ENCODE measurements at regions not wholly inside any gene's neighbourhood (a gene's known extent, or its start where the extent isn't known, plus 50 kb on each side); places are given as distances from the start of the nearest gene placed in this dataset.

DNA sequence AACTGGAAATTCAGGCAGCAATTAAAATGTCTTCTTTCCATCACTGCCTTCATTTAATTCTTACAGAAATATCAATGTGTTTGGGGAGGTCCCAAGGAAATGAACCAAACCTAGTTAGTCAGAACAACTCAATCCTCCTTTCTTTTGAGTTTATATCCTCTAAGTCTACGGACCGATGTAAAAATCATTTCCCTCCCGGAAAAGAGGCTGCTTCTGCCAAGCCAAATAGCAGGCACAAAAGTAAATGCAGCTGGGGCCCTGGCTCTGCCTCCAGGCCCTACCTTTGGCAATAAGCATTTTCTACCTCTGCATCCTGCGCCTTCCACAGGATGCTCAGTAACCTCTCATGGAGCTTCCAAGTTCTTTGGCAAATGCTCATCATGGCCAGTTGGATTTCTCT is 122.5 kb upstream of the COL8A1 start:
- TF ChIP-seq, protein P1, sequence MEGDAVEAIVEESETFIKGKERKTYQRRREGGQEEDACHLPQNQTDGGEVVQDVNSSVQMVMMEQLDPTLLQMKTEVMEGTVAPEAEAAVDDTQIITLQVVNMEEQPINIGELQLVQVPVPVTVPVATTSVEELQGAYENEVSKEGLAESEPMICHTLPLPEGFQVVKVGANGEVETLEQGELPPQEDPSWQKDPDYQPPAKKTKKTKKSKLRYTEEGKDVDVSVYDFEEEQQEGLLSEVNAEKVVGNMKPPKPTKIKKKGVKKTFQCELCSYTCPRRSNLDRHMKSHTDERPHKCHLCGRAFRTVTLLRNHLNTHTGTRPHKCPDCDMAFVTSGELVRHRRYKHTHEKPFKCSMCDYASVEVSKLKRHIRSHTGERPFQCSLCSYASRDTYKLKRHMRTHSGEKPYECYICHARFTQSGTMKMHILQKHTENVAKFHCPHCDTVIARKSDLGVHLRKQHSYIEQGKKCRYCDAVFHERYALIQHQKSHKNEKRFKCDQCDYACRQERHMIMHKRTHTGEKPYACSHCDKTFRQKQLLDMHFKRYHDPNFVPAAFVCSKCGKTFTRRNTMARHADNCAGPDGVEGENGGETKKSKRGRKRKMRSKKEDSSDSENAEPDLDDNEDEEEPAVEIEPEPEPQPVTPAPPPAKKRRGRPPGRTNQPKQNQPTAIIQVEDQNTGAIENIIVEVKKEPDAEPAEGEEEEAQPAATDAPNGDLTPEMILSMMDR (IDR thresholded peaks at IDR 0.05; ENCODE audit: borderline replicate concordance, extremely low read depth, insufficient read depth) = no peak
- H3K4me1 ChIP-seq (ENCODE audit: control insufficient read depth in 2 of 3, insufficient read depth in 2 of 3, low read depth in 1 of 3, low read length in 3 of 3) = no peaks in the 10 kb centered on the region
- H3K9ac ChIP-seq (ENCODE audit: low read length in 3 of 3) = no peak overlapping the region
- no peaks in the 10 kb centered on the region for H3K36me3 ChIP-seq (ENCODE audit: control insufficient read depth in 2 of 3, insufficient read depth in 3 of 3, low read length in 3 of 3)
- FAIRE-seq = no peak
- H3K27ac ChIP-seq (ENCODE audit: low read depth in 2 of 2, low read length in 2 of 2) = no peak overlapping the region
- no peaks in the 10 kb centered on the region for H3K27me3 ChIP-seq (ENCODE audit: control insufficient read depth, insufficient read depth, low read length)
- no peak for DNase-seq
- H3K4me3 ChIP-seq (ENCODE audit: low read length in 3 of 3) = no peak overlapping the region
- H3K9me3 ChIP-seq (ENCODE audit: control insufficient read depth in 2 of 3, insufficient read depth in 1 of 3, low read length in 3 of 3) = no peaks in the 10 kb centered on the region
- intact Hi-C loops (cut with DNase I) = no loop called here

DNA sequence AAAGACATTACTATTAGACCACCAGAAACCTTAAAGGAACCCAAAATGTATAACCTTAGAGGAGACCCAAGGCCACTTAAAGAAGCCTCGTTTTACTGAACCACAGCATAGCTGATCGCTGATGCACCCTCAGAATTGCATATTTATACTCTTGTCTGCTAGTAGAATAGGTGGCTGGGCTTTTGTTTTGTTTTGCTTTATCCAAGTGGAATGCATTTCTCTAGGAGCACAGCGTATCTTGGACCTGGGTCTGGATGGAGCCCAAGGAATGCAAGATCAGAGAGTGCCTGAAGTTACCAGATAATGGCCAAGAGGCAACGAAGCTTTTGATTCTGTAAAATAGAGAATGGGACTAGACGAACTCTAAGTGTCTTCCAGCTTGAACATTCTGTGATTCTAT is 129.2 kb upstream of the COL8A1 start:
- no peak for FAIRE-seq
- no peak overlapping the region for H3K9ac ChIP-seq (ENCODE audit: low read length in 3 of 3)
- DNase-seq = no peak

DNA sequence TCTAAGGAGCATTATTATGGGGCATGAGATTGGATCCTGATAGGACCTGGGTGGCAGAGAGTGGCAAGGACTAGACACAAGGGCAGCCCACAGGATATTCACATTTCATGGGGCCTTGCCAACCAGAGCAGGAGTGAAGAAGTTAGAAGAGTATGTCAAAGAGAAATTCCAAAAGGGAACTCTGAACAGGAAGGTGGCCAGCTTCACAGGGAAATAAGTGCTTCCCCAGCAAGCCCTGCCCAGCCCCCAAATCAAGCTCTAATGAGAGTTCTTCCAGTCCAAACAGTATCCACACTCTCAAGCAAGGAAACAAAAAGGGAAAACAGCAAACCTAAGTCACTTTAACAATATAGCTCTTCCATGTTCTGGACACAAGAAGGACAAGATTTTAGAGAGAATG is 130.2 kb upstream of the COL8A1 start:
- no peak overlapping the region for H3K27ac ChIP-seq (ENCODE audit: low read depth in 2 of 2, low read length in 2 of 2)
- no peak for FAIRE-seq
- TF ChIP-seq, protein P1 (IDR thresholded peaks at IDR 0.05; ENCODE audit: borderline replicate concordance, extremely low read depth, insufficient read depth) = no peak
- DNase-seq = no peak
- H3K27me3 ChIP-seq (ENCODE audit: control insufficient read depth, insufficient read depth, low read length) = no peaks in the 10 kb centered on the region
- H3K36me3 ChIP-seq (ENCODE audit: control insufficient read depth in 2 of 3, insufficient read depth in 3 of 3, low read length in 3 of 3) = no peaks in the 10 kb centered on the region
- intact Hi-C loops (cut with DNase I) = no loop called here
- no peak overlapping the region for H3K4me3 ChIP-seq (ENCODE audit: low read length in 3 of 3)
- H3K9ac ChIP-seq (ENCODE audit: low read length in 3 of 3) = no peak overlapping the region
- H3K4me1 ChIP-seq (ENCODE audit: control insufficient read depth in 2 of 3, insufficient read depth in 2 of 3, low read depth in 1 of 3, low read length in 3 of 3) = no peaks in the 10 kb centered on the region
- H3K9me3 ChIP-seq (ENCODE audit: control insufficient read depth in 2 of 3, insufficient read depth in 1 of 3, low read length in 3 of 3) = no peaks in the 10 kb centered on the region

More for the DNA sequence above, 129.2 kb upstream of the COL8A1 start:
- H3K4me3 ChIP-seq (ENCODE audit: low read length in 3 of 3) = no peak overlapping the region
- no peaks in the 10 kb centered on the region for H3K9me3 ChIP-seq (ENCODE audit: control insufficient read depth in 2 of 3, insufficient read depth in 1 of 3, low read length in 3 of 3)
- TF ChIP-seq, protein P1 (IDR thresholded peaks at IDR 0.05; ENCODE audit: borderline replicate concordance, extremely low read depth, insufficient read depth) = no peak
- no peak overlapping the region for H3K27ac ChIP-seq (ENCODE audit: low read depth in 2 of 2, low read length in 2 of 2)
- no peaks in the 10 kb centered on the region for H3K36me3 ChIP-seq (ENCODE audit: control insufficient read depth in 2 of 3, insufficient read depth in 3 of 3, low read length in 3 of 3)
- intact Hi-C loops (cut with DNase I) = no loop called here
- H3K4me1 ChIP-seq (ENCODE audit: control insufficient read depth in 2 of 3, insufficient read depth in 2 of 3, low read depth in 1 of 3, low read length in 3 of 3) = no peaks in the 10 kb centered on the region
- no peaks in the 10 kb centered on the region for H3K27me3 ChIP-seq (ENCODE audit: control insufficient read depth, insufficient read depth, low read length)

DNA sequence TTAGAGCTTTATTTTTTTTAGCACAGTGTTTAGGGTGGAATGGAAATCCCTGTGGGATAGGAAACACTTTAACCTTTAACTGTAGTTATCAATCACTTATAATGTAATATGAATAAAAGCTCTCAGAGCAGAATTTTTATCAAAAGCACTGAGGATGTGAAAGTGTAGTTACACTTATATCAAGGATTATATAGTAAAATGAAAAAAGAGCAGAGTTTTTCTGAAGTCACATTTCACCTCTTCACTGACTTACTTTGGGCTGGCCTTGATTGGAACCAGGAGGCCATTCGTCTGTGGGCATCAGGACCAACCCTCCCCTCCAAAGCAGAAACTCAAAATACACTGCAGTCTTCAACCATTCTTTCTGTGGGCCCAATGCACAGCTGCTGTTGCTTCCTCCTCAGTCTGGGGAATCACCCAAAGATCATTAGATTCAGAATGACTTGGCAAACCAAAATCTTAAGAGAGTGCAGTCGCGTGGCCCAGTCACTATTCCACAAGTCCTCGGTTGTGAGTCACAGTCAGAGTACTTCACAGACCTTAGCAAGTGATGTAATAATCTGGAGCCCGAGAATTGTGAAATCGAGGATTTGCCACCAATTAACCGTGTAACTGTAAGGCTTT is 132.6 kb upstream of the COL8A1 start:
- TF ChIP-seq, protein P1 (IDR thresholded peaks at IDR 0.05; ENCODE audit: borderline replicate concordance, extremely low read depth, insufficient read depth) = no peak
- FAIRE-seq (no peak), DNase-seq (no peak)
- H3K4me3 ChIP-seq (ENCODE audit: low read length in 3 of 3) = no peak overlapping the region
- H3K4me1 ChIP-seq (ENCODE audit: control insufficient read depth in 2 of 3, insufficient read depth in 2 of 3, low read depth in 1 of 3, low read length in 3 of 3) = no peaks in the 10 kb centered on the region
- no peaks in the 10 kb centered on the region for H3K9me3 ChIP-seq (ENCODE audit: control insufficient read depth in 2 of 3, insufficient read depth in 1 of 3, low read length in 3 of 3)
- H3K9ac ChIP-seq (ENCODE audit: low read length in 3 of 3) = no peak overlapping the region
- no peaks in the 10 kb centered on the region for H3K36me3 ChIP-seq (ENCODE audit: control insufficient read depth in 2 of 3, insufficient read depth in 3 of 3, low read length in 3 of 3)
- intact Hi-C loops (cut with DNase I) = no loop called here
- no peak overlapping the region for H3K27ac ChIP-seq (ENCODE audit: low read depth in 2 of 2, low read length in 2 of 2)
- H3K27me3 ChIP-seq (ENCODE audit: control insufficient read depth, insufficient read depth, low read length) = no peaks in the 10 kb centered on the region

All from kidney (tissue), 13 donors.